ENCODE measurements at regions not wholly inside any gene's neighbourhood (a gene's known extent, or its start where the extent isn't known, plus 50 kb on each side); places are given as distances from the start of the nearest gene placed in this dataset.

GRCh38 chr2:156908825-156909224 is 348.7 kb upstream of the GALNT5 start (continued):
- TF ChIP-seq ZBTB46 (CRISPR knock-in tag; IDR thresholded peaks at IDR 0.05; ENCODE audit: borderline replicate concordance) (no peak), ZNF639 (CRISPR knock-in tag; conservative IDR thresholded peaks at IDR 0.05) (no peak)

- in situ Hi-C loops (cut with HindIII; ENCODE audit: extremely low pct_ligation_motif_present, low pct_unique_long_range_greater_than_20kb), result no loop called here
Measured at GRCh38 chr2:156909983-156910382, 347.5 kb upstream of the GALNT5 start.

GRCh38 chr2:156915332-156915731 is 342.2 kb upstream of the GALNT5 start:
- H3K9ac ChIP-seq (ENCODE audit: insufficient read depth, low read depth, low read length), result no peak overlapping the region
- H3K27me3 ChIP-seq (ENCODE audit: control insufficient read depth in 1 of 2, insufficient read depth in 2 of 2, low read length in 2 of 2), result no peaks in the 10 kb centered on the region
- no peaks in the 10 kb centered on the region for H4K20me1 ChIP-seq (ENCODE audit: insufficient read depth, low read length)
- ATAC-seq, result no peak
- TF ChIP-seq SMC3 (IDR thresholded peaks at IDR 0.05; ENCODE audit: low read length) (no peak), ZNF382 (CRISPR knock-in tag; IDR thresholded peaks at IDR 0.05; ENCODE audit: borderline replicate concordance) (no peak), ZNF746 (CRISPR knock-in tag; IDR thresholded peaks at IDR 0.05) (no peak), ZNF326 (CRISPR knock-in tag; IDR thresholded peaks at IDR 0.05; ENCODE audit: borderline replicate concordance) (no peak), ARNTL (CRISPR knock-in tag; IDR thresholded peaks at IDR 0.05) (no peak), ATF2 (CRISPR knock-in tag; IDR thresholded peaks at IDR 0.05) (no peak)
- H2AFZ ChIP-seq (ENCODE audit: low read length), result no peak overlapping the region
- ChIA-PET POLR2A (no interaction called here), CTCF (ENCODE audit: low intra/inter-chr PET ratio, low total read pairs) (no interaction called here)
- H3K4me3 ChIP-seq (replicated peaks in 1 of 3; ENCODE audit: insufficient read depth in 1 of 3, low read depth in 2 of 3, low read length in 3 of 3), result no peak overlapping the region
- peaks cover 6% of the 10 kb centered on the region; the same call in 1 of the 2 replicates for H3K9me3 ChIP-seq (ENCODE audit: low read length)
- no peaks in the 10 kb centered on the region for H3K79me2 ChIP-seq (ENCODE audit: insufficient read depth, low read length)
- H3K4me1 ChIP-seq (ENCODE audit: insufficient read depth, low read length), result no peaks in the 10 kb centered on the region
- no peak for FAIRE-seq
- intact Hi-C loops (cut with micrococcal nuclease; ENCODE audit: unreplicated experiment), result no loop called here
- H3K36me3 ChIP-seq (replicated peaks in 1 of 2; ENCODE audit: control insufficient read depth in 1 of 2, insufficient read depth in 2 of 2, low read length in 2 of 2), result no peaks in the 10 kb centered on the region
- in situ Hi-C loops (cut with HindIII; ENCODE audit: extremely low pct_ligation_motif_present, low pct_unique_long_range_greater_than_20kb), result no loop called here
- DNase-seq (ENCODE audit: low spot score), result no peak
- no peak overlapping the region for H3K27ac ChIP-seq (ENCODE audit: extremely low read length, insufficient read depth, low read length)
- H3K4me2 ChIP-seq (ENCODE audit: low read depth, low read length), result no peak overlapping the region
- BruUV-seq (replicated peaks), result no TSS peak

More at GRCh38 chr2:156909983-156910382, 347.5 kb upstream of the GALNT5 start:
- Histone ChIP-seq H3K9me3 (ENCODE audit: low read length) (no peaks in the 10 kb centered on the region), H3K79me2 (ENCODE audit: insufficient read depth, low read length) (no peaks in the 10 kb centered on the region), H3K27ac (ENCODE audit: extremely low read length, insufficient read depth, low read length) (no peak overlapping the region), H3K4me2 (ENCODE audit: low read depth, low read length) (no peak overlapping the region), H3K27me3 (ENCODE audit: control insufficient read depth in 1 of 2, insufficient read depth in 2 of 2, low read length in 2 of 2) (no peaks in the 10 kb centered on the region), H2AFZ (ENCODE audit: low read length) (no peak overlapping the region), H4K20me1 (ENCODE audit: insufficient read depth, low read length) (no peaks in the 10 kb centered on the region), H3K36me3 (replicated peaks in 1 of 2; ENCODE audit: control insufficient read depth in 1 of 2, insufficient read depth in 2 of 2, low read length in 2 of 2) (no peaks in the 10 kb centered on the region), H3K4me3 (replicated peaks in 1 of 3; ENCODE audit: insufficient read depth in 1 of 3, low read depth in 2 of 3, low read length in 3 of 3) (no peak overlapping the region), H3K9ac (ENCODE audit: insufficient read depth, low read depth, low read length) (no peak overlapping the region), H3K4me1 (ENCODE audit: insufficient read depth, low read length) (no peaks in the 10 kb centered on the region)
- WGBS (ENCODE audit: low lambda C conversion rate), result 4% methylated on average over 5 of the region's 5 CpGs
- TF ChIP-seq ZFP36 (IDR thresholded peaks at IDR 0.05; ENCODE audit: borderline replicate concordance, low read depth, low read length, partially characterized antibody) (no peak), TGIF2 (CRISPR knock-in tag; IDR thresholded peaks at IDR 0.05) (no peak)
- ChIA-PET CTCF (ENCODE audit: low intra/inter-chr PET ratio, low total read pairs) (no interaction called here), POLR2A (no interaction called here)
- FAIRE-seq (no peak), ATAC-seq (no peak), DNase-seq (ENCODE audit: low spot score) (no peak)
- BruUV-seq (replicated peaks), result no TSS peak
- intact Hi-C loops (cut with micrococcal nuclease; ENCODE audit: unreplicated experiment), result no loop called here

Measured in HepG2 (cell line).